ENCODE measurements at regions not wholly inside any gene's neighbourhood (a gene's known extent, or its start where the extent isn't known, plus 50 kb on each side); places are given as distances from the start of the nearest gene placed in this dataset.
"Not testable (repeated sequence)": the region's sequence is repeated elsewhere in the genome, so short reads cannot be mapped to it uniquely, and the experiment has no call there.

GRCh38 chr14:71628433-71628832 is 303.8 kb upstream of the RGS6 start:
- DNase-seq (ENCODE audit: low read depth) = no peak
- peaks cover 8% of the 10 kb centered on the region for H3K4me1 ChIP-seq (ENCODE audit: control insufficient read depth, insufficient read depth, low read length)
- no peaks in the 10 kb centered on the region for H3K27me3 ChIP-seq (replicated peaks; ENCODE audit: control insufficient read depth, insufficient read depth, low read length)

GRCh38 chr14:71629250-71629649 is 303.0 kb upstream of the RGS6 start:
- no peak overlapping the region for H3K4me3 ChIP-seq (ENCODE audit: low read length)
- H3K9me3 ChIP-seq (ENCODE audit: control insufficient read depth, low read length) = no peaks in the 10 kb centered on the region
- DNase-seq (ENCODE audit: low read depth) = no peak
- no peak overlapping the region for H3K9ac ChIP-seq (ENCODE audit: low read length)
- no peaks in the 10 kb centered on the region for H3K27me3 ChIP-seq (replicated peaks; ENCODE audit: control insufficient read depth, insufficient read depth, low read length)
- H3K4me1 ChIP-seq (ENCODE audit: control insufficient read depth, insufficient read depth, low read length) = peaks cover 8% of the 10 kb centered on the region
- H3K36me3 ChIP-seq (ENCODE audit: control insufficient read depth, insufficient read depth, low read length, severe bottlenecking) = peaks cover 4% of the 10 kb centered on the region

More at GRCh38 chr14:71628433-71628832, 303.8 kb upstream of the RGS6 start:
- Histone ChIP-seq H3K4me3 (ENCODE audit: low read length) (no peak overlapping the region), H3K9ac (ENCODE audit: low read length) (no peak overlapping the region), H3K9me3 (ENCODE audit: control insufficient read depth, low read length) (no peaks in the 10 kb centered on the region), H3K36me3 (ENCODE audit: control insufficient read depth, insufficient read depth, low read length, severe bottlenecking) (peaks cover 11% of the 10 kb centered on the region)

- peak; percentile 58 for DNase-seq (ENCODE audit: low read depth)
- H3K4me3 ChIP-seq (ENCODE audit: low read length) = no peak overlapping the region
- H3K9me3 ChIP-seq (ENCODE audit: control insufficient read depth, low read length) = no peaks in the 10 kb centered on the region
- H3K4me1 ChIP-seq (ENCODE audit: control insufficient read depth, insufficient read depth, low read length) = peaks cover 8% of the 10 kb centered on the region
- no peaks in the 10 kb centered on the region for H3K27me3 ChIP-seq (replicated peaks; ENCODE audit: control insufficient read depth, insufficient read depth, low read length)
- no peaks in the 10 kb centered on the region for H3K36me3 ChIP-seq (ENCODE audit: control insufficient read depth, insufficient read depth, low read length, severe bottlenecking)
- H3K9ac ChIP-seq (ENCODE audit: low read length) = no peak overlapping the region
These were observed 302.3 kb upstream of the RGS6 start for GRCh38 chr14:71629765-71630492.

GRCh38 chr14:71631030-71631429 is 301.2 kb upstream of the RGS6 start:
- not testable (repeated sequence) for H3K4me3 ChIP-seq (ENCODE audit: low read length); H3K9ac ChIP-seq (ENCODE audit: low read length); H3K36me3 ChIP-seq (ENCODE audit: control insufficient read depth, insufficient read depth, low read length, severe bottlenecking); DNase-seq (ENCODE audit: low read depth); H3K9me3 ChIP-seq (ENCODE audit: control insufficient read depth, low read length); H3K4me1 ChIP-seq (ENCODE audit: control insufficient read depth, insufficient read depth, low read length); H3K27me3 ChIP-seq (replicated peaks; ENCODE audit: control insufficient read depth, insufficient read depth, low read length)

- H3K9me3 ChIP-seq (ENCODE audit: control insufficient read depth, low read length) = no peaks in the 10 kb centered on the region
- H3K4me1 ChIP-seq (ENCODE audit: control insufficient read depth, insufficient read depth, low read length) = peaks cover 8% of the 10 kb centered on the region
- H3K9ac ChIP-seq (ENCODE audit: low read length) = no peak overlapping the region
- no peak for DNase-seq (ENCODE audit: low read depth)
- H3K27me3 ChIP-seq (replicated peaks; ENCODE audit: control insufficient read depth, insufficient read depth, low read length) = no peaks in the 10 kb centered on the region
- H3K4me3 ChIP-seq (ENCODE audit: low read length) = no peak overlapping the region
- H3K36me3 ChIP-seq (ENCODE audit: control insufficient read depth, insufficient read depth, low read length, severe bottlenecking) = no peaks in the 10 kb centered on the region
These were observed 299.7 kb upstream of the RGS6 start for GRCh38 chr14:71632440-71632946.

GRCh38 chr14:71636076-71636475 is 296.2 kb upstream of the RGS6 start:
- H3K9ac ChIP-seq (ENCODE audit: low read length) = no peak overlapping the region
- H3K27me3 ChIP-seq (replicated peaks; ENCODE audit: control insufficient read depth, insufficient read depth, low read length) = no peaks in the 10 kb centered on the region
- H3K9me3 ChIP-seq (ENCODE audit: control insufficient read depth, low read length) = no peaks in the 10 kb centered on the region
- DNase-seq (ENCODE audit: low read depth) = no peak
- no peak overlapping the region for H3K4me3 ChIP-seq (ENCODE audit: low read length)
- H3K36me3 ChIP-seq (ENCODE audit: control insufficient read depth, insufficient read depth, low read length, severe bottlenecking) = no peaks in the 10 kb centered on the region
- H3K4me1 ChIP-seq (ENCODE audit: control insufficient read depth, insufficient read depth, low read length) = no peaks in the 10 kb centered on the region

GRCh38 chr14:71636820-71637471 is 295.3 kb upstream of the RGS6 start:
- no peak overlapping the region for H3K9ac ChIP-seq (ENCODE audit: low read length)
- H3K4me1 ChIP-seq (ENCODE audit: control insufficient read depth, insufficient read depth, low read length) = no peaks in the 10 kb centered on the region
- H3K9me3 ChIP-seq (ENCODE audit: control insufficient read depth, low read length) = no peaks in the 10 kb centered on the region
- H3K36me3 ChIP-seq (ENCODE audit: control insufficient read depth, insufficient read depth, low read length, severe bottlenecking) = no peaks in the 10 kb centered on the region
- no peak overlapping the region for H3K4me3 ChIP-seq (ENCODE audit: low read length)
- DNase-seq (ENCODE audit: low read depth) = no peak
- no peaks in the 10 kb centered on the region for H3K27me3 ChIP-seq (replicated peaks; ENCODE audit: control insufficient read depth, insufficient read depth, low read length)

GRCh38 chr14:71638523-71639196 is 293.6 kb upstream of the RGS6 start:
- Histone ChIP-seq H3K9ac (ENCODE audit: low read length) (no peak overlapping the region), H3K4me3 (ENCODE audit: low read length) (no peak overlapping the region), H3K27me3 (replicated peaks; ENCODE audit: control insufficient read depth, insufficient read depth, low read length) (no peaks in the 10 kb centered on the region), H3K36me3 (ENCODE audit: control insufficient read depth, insufficient read depth, low read length, severe bottlenecking) (no peaks in the 10 kb centered on the region), H3K4me1 (ENCODE audit: control insufficient read depth, insufficient read depth, low read length) (no peaks in the 10 kb centered on the region), H3K9me3 (ENCODE audit: control insufficient read depth, low read length) (peaks cover 11% of the 10 kb centered on the region)
- DNase-seq (ENCODE audit: low read depth) = peak; percentile 81

GRCh38 chr14:71642715-71643114 is 289.5 kb upstream of the RGS6 start:
- Histone ChIP-seq H3K9ac (ENCODE audit: low read length) (no peak overlapping the region), H3K4me3 (ENCODE audit: low read length) (no peak overlapping the region), H3K36me3 (ENCODE audit: control insufficient read depth, insufficient read depth, low read length, severe bottlenecking) (no peaks in the 10 kb centered on the region), H3K27me3 (replicated peaks; ENCODE audit: control insufficient read depth, insufficient read depth, low read length) (no peaks in the 10 kb centered on the region), H3K9me3 (ENCODE audit: control insufficient read depth, low read length) (peaks cover 11% of the 10 kb centered on the region), H3K4me1 (ENCODE audit: control insufficient read depth, insufficient read depth, low read length) (peaks cover 7% of the 10 kb centered on the region)
- no peak for DNase-seq (ENCODE audit: low read depth)

- peak; percentile 53 for DNase-seq (ENCODE audit: low read depth)
- Histone ChIP-seq H3K4me3 (ENCODE audit: low read length) (no peak overlapping the region), H3K36me3 (ENCODE audit: control insufficient read depth, insufficient read depth, low read length, severe bottlenecking) (no peaks in the 10 kb centered on the region), H3K9ac (ENCODE audit: low read length) (no peak overlapping the region), H3K9me3 (ENCODE audit: control insufficient read depth, low read length) (peaks cover 11% of the 10 kb centered on the region), H3K4me1 (ENCODE audit: control insufficient read depth, insufficient read depth, low read length) (peaks cover 9% of the 10 kb centered on the region), H3K27me3 (replicated peaks; ENCODE audit: control insufficient read depth, insufficient read depth, low read length) (no peaks in the 10 kb centered on the region)
These were observed 286.6 kb upstream of the RGS6 start for GRCh38 chr14:71645656-71646055.

GRCh38 chr14:71646518-71646917 is 285.7 kb upstream of the RGS6 start:
- no peak for DNase-seq (ENCODE audit: low read depth)
- Histone ChIP-seq H3K36me3 (ENCODE audit: control insufficient read depth, insufficient read depth, low read length, severe bottlenecking) (no peaks in the 10 kb centered on the region), H3K27me3 (replicated peaks; ENCODE audit: control insufficient read depth, insufficient read depth, low read length) (no peaks in the 10 kb centered on the region)

More at GRCh38 chr14:71646518-71646917, 285.7 kb upstream of the RGS6 start:
- Histone ChIP-seq H3K9me3 (ENCODE audit: control insufficient read depth, low read length) (peaks cover 11% of the 10 kb centered on the region), H3K4me3 (ENCODE audit: low read length) (no peak overlapping the region), H3K4me1 (ENCODE audit: control insufficient read depth, insufficient read depth, low read length) (peaks cover 18% of the 10 kb centered on the region), H3K9ac (ENCODE audit: low read length) (no peak overlapping the region)
